ENCODE measurements at regions not wholly inside any gene's neighbourhood (a gene's known extent, or its start where the extent isn't known, plus 50 kb on each side); places are given as distances from the start of the nearest gene placed in this dataset.
"Not testable (repeated sequence)": the region's sequence is repeated elsewhere in the genome, so short reads cannot be mapped to it uniquely, and the experiment has no call there.

DNA sequence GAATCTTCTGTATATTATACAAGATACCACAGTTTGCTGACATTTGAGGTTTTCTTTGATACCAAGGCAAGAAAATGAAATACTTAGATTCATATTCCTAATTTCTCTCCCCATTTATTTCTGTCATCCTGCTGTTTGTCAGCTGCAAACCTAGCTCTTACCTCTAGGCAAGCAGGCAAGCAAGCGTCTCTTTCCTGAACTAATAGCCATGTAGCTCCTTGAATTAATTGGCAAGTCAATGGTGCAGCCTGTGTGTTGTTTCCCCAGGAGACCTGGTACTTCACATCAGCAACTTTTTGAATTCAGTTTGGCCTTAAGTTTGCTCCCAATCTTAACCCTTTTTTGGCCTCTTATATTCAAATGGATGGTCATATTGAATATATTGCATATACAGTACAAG, 573.6 kb upstream of the ARRDC3 start:
- no peak for DNase-seq

- no peak for DNase-seq
Measured at GRCh38 chr5:91955610-91956009, 572.5 kb upstream of the ARRDC3 start.

- no peak for DNase-seq
Measured at GRCh38 chr5:91954136-91954535, 571.0 kb upstream of the ARRDC3 start.

GRCh38 chr5:91950328-91950727, 567.2 kb upstream of the ARRDC3 start:
- DNase-seq, result no peak

GRCh38 chr5:91946870-91947269, 563.8 kb upstream of the ARRDC3 start:
- no peak for DNase-seq

- no peak for DNase-seq
Measured at GRCh38 chr5:91941588-91941987, 558.5 kb upstream of the ARRDC3 start.

- DNase-seq, result no peak
Measured at GRCh38 chr5:91938441-91938840, 555.3 kb upstream of the ARRDC3 start.

GRCh38 chr5:91937121-91937520, 554.0 kb upstream of the ARRDC3 start:
- no peak for DNase-seq

DNA sequence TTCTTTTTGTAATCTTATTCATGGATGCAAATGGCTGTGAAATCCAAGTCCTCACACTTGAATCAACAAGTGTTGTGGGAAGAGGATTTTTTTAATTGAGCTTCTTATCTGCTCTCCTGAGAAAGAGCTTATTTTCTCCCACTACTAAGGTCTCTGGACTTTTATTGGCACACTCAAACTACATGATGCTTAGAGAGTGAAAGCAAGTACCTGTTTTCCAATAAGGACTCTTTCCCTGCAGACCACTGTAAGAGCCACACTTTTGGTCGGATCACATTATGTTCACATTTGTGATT, 546.4 kb upstream of the ARRDC3 start:
- no peak for DNase-seq

DNA sequence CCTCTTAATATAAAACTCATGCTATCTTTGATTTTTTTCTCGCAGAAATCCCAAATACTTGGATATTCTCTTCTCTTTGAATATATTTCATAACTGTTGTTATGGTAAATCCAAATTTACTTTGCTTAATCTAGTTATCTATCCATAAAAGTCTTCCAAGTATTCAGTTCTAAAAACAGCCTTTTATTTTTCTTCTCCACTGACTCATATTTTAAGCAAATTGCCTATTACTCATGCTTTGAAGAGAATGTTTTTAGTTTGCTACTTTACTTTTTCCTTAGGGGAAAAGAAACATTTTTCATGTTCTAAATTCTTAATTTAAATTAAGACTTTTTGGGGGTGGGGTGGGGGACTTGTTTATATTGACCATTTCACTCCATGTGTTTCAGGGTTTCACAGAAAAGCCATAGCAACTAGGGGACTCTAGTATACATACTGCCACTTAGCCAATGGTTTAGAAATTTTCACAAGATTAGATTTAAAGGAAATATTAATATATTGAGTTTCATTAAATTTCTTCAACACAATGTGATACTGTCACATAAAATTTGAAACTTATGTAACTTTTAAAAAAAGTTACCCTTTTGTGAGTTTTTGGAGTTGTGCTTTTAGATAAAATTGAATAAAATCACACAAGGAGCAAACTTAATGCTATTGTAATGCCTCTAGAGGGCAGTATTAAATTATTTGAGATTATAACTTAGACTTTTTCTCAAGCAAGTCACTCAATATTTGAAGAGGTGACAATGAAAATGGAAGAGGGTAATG, 545.8 kb upstream of the ARRDC3 start:
- DNase-seq, result no peak

DNA sequence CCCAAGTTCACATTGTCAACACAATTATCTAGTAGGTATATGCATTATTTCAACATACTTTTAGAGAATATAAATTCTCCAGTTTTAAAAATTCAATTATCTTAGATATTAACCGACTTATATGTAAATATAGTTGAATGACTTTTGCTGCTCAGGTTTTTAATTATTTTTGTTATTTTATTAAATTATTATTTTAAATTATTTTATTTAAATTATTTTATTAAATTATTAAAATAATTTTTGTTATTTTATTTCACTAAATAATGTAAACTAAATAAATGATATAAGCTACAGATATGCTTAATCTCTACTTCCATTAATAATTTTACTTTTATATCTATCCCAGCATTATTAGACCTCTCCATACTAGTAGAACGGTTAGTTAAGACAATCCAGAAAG, 544.3 kb upstream of the ARRDC3 start:
- DNase-seq, result no peak

DNA sequence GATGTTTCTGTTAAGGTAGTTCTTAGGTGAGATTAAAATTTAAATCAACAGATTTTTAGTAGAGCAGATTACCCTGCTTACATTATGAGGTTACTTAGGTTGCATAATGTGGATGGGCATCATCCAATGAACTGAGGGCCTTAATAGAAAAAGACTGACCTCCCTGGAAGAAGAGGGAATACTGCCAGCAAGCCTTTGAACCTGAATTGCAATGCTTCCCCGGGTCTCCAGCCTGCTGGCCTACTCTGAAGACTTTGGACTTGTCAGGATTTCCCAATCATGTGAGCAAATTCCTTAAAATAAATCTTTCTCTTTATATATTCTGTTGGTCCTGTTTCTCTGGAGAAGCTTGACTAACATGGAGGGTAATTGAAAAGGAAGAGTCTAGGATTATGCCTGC, 542.1 kb upstream of the ARRDC3 start:
- DNase-seq, result no peak

- DNase-seq, result not testable (repeated sequence)
Measured at GRCh38 chr5:91917037-91917814, 534.1 kb upstream of the ARRDC3 start.

DNA sequence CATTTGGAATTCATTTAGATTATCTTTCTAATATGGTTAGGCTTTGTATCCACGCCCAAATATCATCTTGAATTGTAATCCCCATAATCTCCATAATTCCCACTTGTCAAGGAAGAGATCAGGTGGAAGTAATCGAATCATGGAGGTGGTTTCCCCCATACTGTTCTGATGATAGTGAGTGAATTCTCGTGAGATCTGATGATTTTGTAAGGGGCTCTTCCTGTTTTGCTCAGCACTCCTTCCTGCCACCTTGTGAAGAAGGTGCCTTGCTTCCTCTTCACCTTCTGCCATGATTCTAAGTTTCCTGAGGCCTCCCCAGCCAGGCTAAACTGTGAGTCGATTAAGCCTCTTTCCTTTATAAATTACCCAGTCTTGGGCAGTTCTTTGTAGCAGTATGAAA, 527.5 kb upstream of the ARRDC3 start:
- DNase-seq, result no peak

- DNase-seq, result no peak
Measured at GRCh38 chr5:91910247-91910646, 527.1 kb upstream of the ARRDC3 start.

GRCh38 chr5:91906494-91906893, 523.4 kb upstream of the ARRDC3 start:
- no peak for DNase-seq

- DNase-seq, result no peak
Measured at GRCh38 chr5:91906027-91906426, 522.9 kb upstream of the ARRDC3 start.

DNA sequence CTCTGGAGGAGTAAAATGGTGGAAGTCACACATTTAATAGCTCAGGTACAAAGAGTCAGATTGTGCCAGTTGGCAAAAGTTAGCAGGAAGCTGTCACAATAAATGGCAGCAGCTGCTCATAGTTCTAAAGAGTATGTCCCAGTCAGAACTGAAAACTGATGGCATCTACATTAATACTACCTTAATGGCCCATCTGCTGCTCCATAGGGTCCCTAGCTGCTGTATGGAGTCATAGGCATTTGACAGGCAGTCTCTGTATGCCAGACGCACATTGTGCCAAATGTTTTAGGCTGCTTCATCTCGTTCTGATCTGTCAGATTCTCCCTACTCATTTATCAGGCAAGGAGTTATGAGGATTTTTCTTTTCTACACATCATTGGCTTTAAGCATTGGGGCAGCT, 515.8 kb upstream of the ARRDC3 start:
- no peak for DNase-seq

DNA sequence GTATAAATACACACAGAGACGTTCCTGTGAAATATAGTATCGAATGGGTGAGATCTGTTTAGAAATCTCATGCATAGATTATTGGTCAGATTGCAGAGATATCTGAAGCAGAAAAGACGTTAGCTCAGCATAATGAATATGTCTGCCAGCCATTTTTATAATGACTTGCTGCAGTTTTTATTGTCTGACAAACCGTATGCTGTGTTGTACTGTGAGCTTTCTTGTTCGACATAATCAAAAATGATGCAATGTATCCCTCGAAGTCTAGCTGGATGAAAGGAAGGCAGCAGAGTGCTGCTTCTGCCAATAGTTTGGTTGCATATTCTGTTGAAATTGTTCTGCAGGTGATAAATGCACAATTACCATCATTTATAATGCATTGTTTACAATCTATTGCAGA, 514.9 kb upstream of the ARRDC3 start:
- DNase-seq, result no peak

DNA sequence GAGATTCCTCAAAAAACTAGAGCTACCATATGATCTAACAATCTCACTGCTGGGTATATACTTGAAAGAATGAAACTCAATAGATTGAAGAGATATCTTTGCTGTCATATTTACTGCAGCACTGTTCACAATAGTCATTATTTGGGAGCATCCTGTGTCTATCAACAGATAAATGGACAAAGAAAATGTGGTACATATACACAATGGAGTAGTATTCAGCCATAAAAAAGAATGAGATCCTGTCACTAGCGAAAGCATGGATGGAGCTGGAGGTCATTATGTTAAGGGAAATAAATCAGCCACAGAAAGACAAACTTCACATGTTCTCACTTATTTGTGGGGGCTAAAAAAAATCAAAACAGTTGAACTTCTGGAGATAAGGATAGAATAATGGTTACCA, 505.7 kb upstream of the ARRDC3 start:
- no peak for DNase-seq

- DNase-seq, result no peak
Measured at GRCh38 chr5:91885291-91886265, 502.5 kb upstream of the ARRDC3 start.

DNA sequence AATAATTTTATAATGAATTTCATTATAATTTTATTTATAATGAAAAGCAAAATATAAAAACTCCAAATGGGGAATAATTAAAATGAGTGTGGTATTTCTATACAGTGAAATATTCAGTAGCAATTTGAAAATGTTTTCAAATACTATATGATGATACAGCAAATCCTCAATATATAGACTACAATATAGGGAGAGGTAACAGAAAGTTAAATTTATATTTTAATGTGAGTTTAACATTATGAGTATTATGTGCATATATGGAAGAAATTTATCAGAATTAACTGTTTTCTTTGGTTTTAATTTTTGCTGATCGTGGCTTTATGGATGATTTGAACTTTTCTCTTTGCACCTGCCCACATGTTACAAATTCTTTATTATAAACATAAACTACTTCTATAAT, 500.9 kb upstream of the ARRDC3 start:
- DNase-seq, result no peak

DNA sequence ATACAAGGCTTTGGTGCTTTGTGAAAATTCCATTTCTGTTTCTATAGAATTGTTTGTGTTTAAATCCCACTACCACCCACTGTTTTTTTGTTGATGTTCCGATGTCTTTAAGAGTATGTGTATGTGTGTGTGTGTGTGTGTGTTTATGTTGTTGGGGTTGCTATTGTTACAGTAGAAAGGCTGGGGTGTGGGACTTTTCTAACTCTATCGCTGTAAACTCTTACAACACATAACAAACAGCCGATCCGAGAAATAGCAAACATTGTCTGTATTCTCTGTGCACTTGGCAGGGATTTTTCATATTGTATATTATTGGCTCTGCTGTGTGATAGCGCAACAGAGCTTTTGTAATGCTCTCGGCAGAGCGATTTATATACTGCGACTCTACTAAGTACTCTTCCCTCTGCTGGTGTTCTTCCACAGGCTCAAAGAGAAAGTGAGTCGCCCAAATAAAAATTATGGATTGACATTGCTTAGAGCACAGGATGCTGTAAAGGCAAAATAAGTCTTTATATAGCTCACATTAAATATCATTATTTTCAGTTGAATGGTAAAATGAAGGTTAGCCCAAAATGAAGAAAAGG, 492.2 kb upstream of the ARRDC3 start:
- no peak for DNase-seq
